Trophoblast cell (in vitro differentiated cells and primary cell): ENCODE measurements at regions not wholly inside any gene's neighbourhood (a gene's known extent, or its start where the extent isn't known, plus 50 kb on each side); places are given as distances from the start of the nearest gene placed in this dataset.

ENCODE experiments used
- DNase-seq, 2 donors: peaks; one replicate each; pipeline ENCODE4 v3.0.0-alpha.2; 2016
- H2AFZ ChIP-seq: 2 replicates; pipeline ENCODE4 v1.6.1; 2013; ENCODE audit warnings: low read length, moderate library complexity, mild to moderate bottlenecking; ENCODE audit not compliant: insufficient read depth, poor library complexity
- H2AK5ac ChIP-seq: 2 replicates; pipeline ENCODE4 v1.6.1; 2013; ENCODE audit warnings: mild to moderate bottlenecking, low read length
- H2BK120ac ChIP-seq: 2 replicates; pipeline ENCODE4 v1.6.1; 2013; ENCODE audit warnings: low read length, mild to moderate bottlenecking, moderate library complexity; ENCODE audit not compliant: insufficient read depth, poor library complexity
- H2BK12ac ChIP-seq: 2 replicates; pipeline ENCODE4 v1.6.1; 2013; ENCODE audit warnings: mild to moderate bottlenecking, low read length, moderate library complexity
- H2BK5ac ChIP-seq: 2 replicates; pipeline ENCODE4 v1.6.1; 2013; ENCODE audit warnings: low read length, low read depth, moderate library complexity, mild to moderate bottlenecking; ENCODE audit not compliant: poor library complexity
- H3K14ac ChIP-seq: 2 replicates; pipeline ENCODE4 v1.6.1; 2013; ENCODE audit warnings: mild to moderate bottlenecking, low read length
- H3K18ac ChIP-seq: 2 replicates; pipeline ENCODE4 v1.6.1; 2013; ENCODE audit warnings: mild to moderate bottlenecking, low read length
- H3K23ac ChIP-seq: 2 replicates; pipeline ENCODE4 v1.6.1; 2013; ENCODE audit warnings: low read length
- H3K27ac ChIP-seq: 2 replicates; pipeline ENCODE4 v1.5.1; 2013; ENCODE audit warnings: low read depth, mild to moderate bottlenecking, inconsistent platforms, low read length, moderate library complexity
- H3K27me3 ChIP-seq: 2 replicates; pipeline ENCODE4 v1.6.1; 2013; ENCODE audit warnings: inconsistent platforms, mild to moderate bottlenecking, low read length, moderate library complexity; ENCODE audit not compliant: insufficient read depth
- H3K36me3 ChIP-seq, 2 experiments: 1 replicate in 1 of 2; 2 replicates in 1 of 2; pipeline ENCODE4 v1.6.1; 2013; ENCODE audit warnings: low read length in 2 of 2, mild to moderate bottlenecking in 2 of 2, moderate library complexity in 1 of 2; ENCODE audit not compliant: insufficient read depth in 2 of 2, control insufficient read depth in 1 of 2
- H3K4ac ChIP-seq: 2 replicates; pipeline ENCODE4 v1.6.1; 2013; ENCODE audit warnings: low read depth, mild to moderate bottlenecking, low read length, moderate library complexity
- H3K4me1 ChIP-seq, 2 experiments: 1 replicate in 1 of 2; 2 replicates in 1 of 2; pipeline ENCODE4 v1.6.1; 2013; ENCODE audit warnings: low read length in 2 of 2, mild to moderate bottlenecking in 2 of 2, moderate library complexity in 1 of 2; ENCODE audit not compliant: insufficient read depth in 2 of 2, control insufficient read depth in 1 of 2
- H3K4me2 ChIP-seq: 2 replicates; pipeline ENCODE4 v1.6.1; 2013; ENCODE audit warnings: inconsistent platforms, mild to moderate bottlenecking, low read length, moderate library complexity
- H3K4me3 ChIP-seq: 2 replicates; pipeline ENCODE4 v1.5.1; 2013; ENCODE audit warnings: mild to moderate bottlenecking, low read depth, low read length, inconsistent platforms
- H3K79me1 ChIP-seq: one replicate; pipeline ENCODE4 v1.6.1; 2013; ENCODE audit warnings: low read length
- H3K79me2 ChIP-seq: 2 replicates; pipeline ENCODE4 v1.6.1; 2013; ENCODE audit warnings: low read length, mild to moderate bottlenecking; ENCODE audit not compliant: control insufficient read depth, insufficient read depth, poor library complexity
- H3K9ac ChIP-seq: 2 replicates; pipeline ENCODE4 v1.6.1; 2013; ENCODE audit warnings: mild to moderate bottlenecking, low read length
- H3K9me3 ChIP-seq: 2 replicates; pipeline ENCODE4 v1.6.1; 2013; ENCODE audit warnings: low read depth, mild to moderate bottlenecking, control low read depth, inconsistent platforms, low read length; ENCODE audit not compliant: insufficient read depth
- H4K12ac ChIP-seq: 2 replicates; pipeline ENCODE4 v1.6.1; 2013; ENCODE audit warnings: low read depth, mild to moderate bottlenecking, low read length, moderate library complexity
- H4K8ac ChIP-seq: 2 replicates; pipeline ENCODE4 v1.6.1; 2013; ENCODE audit warnings: low read depth, mild to moderate bottlenecking, low read length, moderate library complexity
- H4K91ac ChIP-seq: one replicate; pipeline ENCODE4 v1.6.1; 2013; ENCODE audit warnings: low read depth, mild to moderate bottlenecking, low read length, moderate library complexity
- WGBS: extraction: QIAGEN DNeasy Blood & Tissue Kit; methylation state at CpG from one replicate; pipeline ENCODE4 v1.1.7; 2013; ENCODE audit warnings: missing lambda C conversion rate; ENCODE audit not compliant: insufficient read length, insufficient coverage; ENCODE audit errors: extremely low coverage; 5-methylcytosine and 5-hydroxymethylcytosine counted together

- Histone ChIP-seq H4K12ac (no peak overlapping the region), H3K79me2 (no peaks in the 10 kb centered on the region), H3K14ac (no peak overlapping the region), H2BK5ac (no peak overlapping the region), H3K23ac (no peak overlapping the region), H3K4me1 (peaks cover 0 to 4% of the 10 kb centered on the region in 2 experiments), H2BK120ac (no peak overlapping the region), H2AK5ac (no peak overlapping the region), H3K4me3 (no peak overlapping the region), H3K36me3 (no peaks in the 10 kb centered on the region), H3K79me1 (peaks cover 6% of the 10 kb centered on the region), H3K27ac (no peak overlapping the region), H3K4ac (no peak overlapping the region), H3K4me2 (no peak overlapping the region), H2AFZ (no peak overlapping the region), H3K18ac (no peak overlapping the region), H4K8ac (no peak overlapping the region), H3K27me3 (no peaks in the 10 kb centered on the region), H3K9ac (no peak overlapping the region), H3K9me3 (no peaks in the 10 kb centered on the region), H4K91ac (no peak overlapping the region), H2BK12ac (no peak overlapping the region)
- no CpG with 5 or more reads among the region's 2 CpGs for WGBS
- no peak for DNase-seq
Observed at GRCh38 chr1:87717157-87717670, 388.5 kb downstream of the LMO4 start.

- Histone ChIP-seq H2BK120ac (no peak overlapping the region), H4K8ac (no peak overlapping the region), H3K9ac (no peak overlapping the region), H3K4me2 (no peak overlapping the region), H3K4me1 (no peaks in the 10 kb centered on the region), H4K12ac (no peak overlapping the region), H3K27me3 (no peaks in the 10 kb centered on the region), H3K9me3 (no peaks in the 10 kb centered on the region), H3K79me1 (peaks cover 4% of the 10 kb centered on the region), H3K27ac (no peak overlapping the region), H2BK12ac (no peak overlapping the region), H3K79me2 (no peaks in the 10 kb centered on the region), H3K4ac (no peak overlapping the region), H4K91ac (no peak overlapping the region), H2AFZ (no peak overlapping the region), H3K4me3 (no peak overlapping the region), H3K14ac (no peak overlapping the region), H2BK5ac (no peak overlapping the region), H3K23ac (no peak overlapping the region), H3K36me3 (no peaks in the 10 kb centered on the region), H3K18ac (no peak overlapping the region), H2AK5ac (no peak overlapping the region)
- no CpG with 5 or more reads among the region's 1 CpG for WGBS
- DNase-seq, result no peak
Observed at GRCh38 chr1:87718241-87718950, 389.7 kb downstream of the LMO4 start.

- Histone ChIP-seq H3K36me3 (no peaks in the 10 kb centered on the region), H3K9ac (no peak overlapping the region), H3K79me1 (peaks cover 2% of the 10 kb centered on the region), H3K27me3 (no peaks in the 10 kb centered on the region), H3K4me3 (no peak overlapping the region), H4K8ac (no peak overlapping the region), H4K91ac (no peak overlapping the region), H3K18ac (no peak overlapping the region), H3K27ac (no peak overlapping the region), H3K23ac (no peak overlapping the region), H2BK12ac (no peak overlapping the region), H3K4me1 (no peaks in the 10 kb centered on the region), H3K4ac (no peak overlapping the region), H3K79me2 (no peaks in the 10 kb centered on the region), H4K12ac (no peak overlapping the region), H3K9me3 (no peaks in the 10 kb centered on the region), H3K14ac (no peak overlapping the region), H2BK5ac (no peak overlapping the region), H2AK5ac (no peak overlapping the region), H3K4me2 (no peak overlapping the region), H2AFZ (no peak overlapping the region), H2BK120ac (no peak overlapping the region)
- no peak for DNase-seq
- no CpG with 5 or more reads among the region's 3 CpGs for WGBS
Observed at GRCh38 chr1:87719658-87720057, 391.0 kb downstream of the LMO4 start.

- H3K27me3 ChIP-seq, result no peaks in the 10 kb centered on the region
- no CpG with 5 or more reads among the region's 2 CpGs for WGBS
- H3K9ac ChIP-seq, result no peak overlapping the region
- H3K4me2 ChIP-seq, result no peak overlapping the region
- H3K9me3 ChIP-seq, result no peaks in the 10 kb centered on the region
- no peak overlapping the region for H3K23ac ChIP-seq
- no peak overlapping the region for H4K91ac ChIP-seq
- H4K8ac ChIP-seq, result no peak overlapping the region
- no peaks in the 10 kb centered on the region for H3K79me2 ChIP-seq
- H3K36me3 ChIP-seq, result no peaks in the 10 kb centered on the region
- H2BK120ac ChIP-seq, result no peak overlapping the region
- no peak overlapping the region for H3K4ac ChIP-seq
- H2AFZ ChIP-seq, result no peak overlapping the region
- no peak overlapping the region for H3K18ac ChIP-seq
- H2BK12ac ChIP-seq, result no peak overlapping the region
- peaks cover 2% of the 10 kb centered on the region for H3K79me1 ChIP-seq
- H2BK5ac ChIP-seq, result no peak overlapping the region
- DNase-seq, result no peak
- H4K12ac ChIP-seq, result no peak overlapping the region
- no peak overlapping the region for H3K27ac ChIP-seq
- no peak overlapping the region for H2AK5ac ChIP-seq
- H3K14ac ChIP-seq, result no peak overlapping the region
- no peak overlapping the region for H3K4me3 ChIP-seq
- H3K4me1 ChIP-seq, result no peaks in the 10 kb centered on the region
Observed at GRCh38 chr1:87720561-87720960, 391.9 kb downstream of the LMO4 start.
